K562 (cell line): ENCODE measurements at regions not wholly inside any gene's neighbourhood (a gene's known extent, or its start where the extent isn't known, plus 50 kb on each side); places are given as distances from the start of the nearest gene placed in this dataset.

Experiments used
- ATAC-seq: fragments of 200-7000 bp; cut with Tn5 transposase; 3 replicates; pipeline ENCODE4 v1.9.1; 2020; ENCODE audit warnings: moderate library complexity
- BruUV-seq: library from RNA; stranded (reverse); fragments of 400-500 nt; replicated peaks from 2 replicates; lab custom pipeline; 2021; lab: Mats Ljungman, UMichigan
- CTCF ChIA-PET: fragments of 300-600 bp; formaldehyde crosslinking; extraction: SDS; loops from one replicate; lab custom pipeline; 2021; ENCODE audit warnings: low intra/inter-chr PET ratio; lab: Yijun Ruan, JAX
- POLR2A ChIA-PET: fragments of 300-600, 350-650 bp; sonication (Branson Sonifier 250); formaldehyde crosslinking; extraction: SDS; loops from one replicate; lab custom pipeline; 2021; ENCODE audit warnings: antibody characterized with exemption, inconsistent platforms; lab: Yijun Ruan, JAX
- DNase-seq, 4 experiments: peaks; one replicate each; pipeline versions ENCODE4 v3.0.0 to v3.0.0-alpha.2; 2011 to 2018; ENCODE audit warnings: low spot score in 3 of 4, mixed read lengths in 3 of 4; ENCODE audit errors: extremely low read depth in 1 of 4
- FAIRE-seq: peaks from 2 replicates; lab custom pipeline; 2011; peaks lifted over from hg19 to GRCh38; lab: Jason Lieb, UNC
- H2AFZ ChIP-seq: 2 replicates; pipeline ENCODE4 v1.6.0; 2011; ENCODE audit warnings: low read depth, low read length, control low read depth, inconsistent platforms
- H3K27ac ChIP-seq: fragments of 200-600 bp; 3 replicates; pipeline ENCODE4 v1.8.0; 2011; ENCODE audit warnings: low read depth, mild to moderate bottlenecking, control low read depth, inconsistent platforms, low read length, moderate library complexity, mixed read lengths; ENCODE audit errors: extremely low read depth
- H3K27me3 ChIP-seq, 2 experiments: fragments of 300-600 bp in 1 of 2; 2 replicates in 1 of 2; 3 replicates in 1 of 2; pipeline versions ENCODE4 v1.6.0 to v1.8.0; 2011; ENCODE audit warnings: inconsistent platforms in 2 of 2, low read length in 2 of 2, mild to moderate bottlenecking in 1 of 2, mixed read lengths in 1 of 2, moderate library complexity in 1 of 2; ENCODE audit not compliant: control insufficient read depth in 2 of 2, insufficient read depth in 2 of 2
- H3K36me3 ChIP-seq: fragments of 300-600 bp; 3 replicates; pipeline ENCODE4 v1.8.0; 2011; ENCODE audit warnings: mild to moderate bottlenecking, low read length, inconsistent platforms; ENCODE audit not compliant: control insufficient read depth, insufficient read depth
- H3K4me1 ChIP-seq, 2 experiments: fragments of 200-600 bp in 1 of 2; replicated peaks in 1 of 2; 2 replicates in 1 of 2; 3 replicates in 1 of 2; pipeline versions ENCODE4 v1.5.1 to v1.8.0; 2011; ENCODE audit warnings: inconsistent platforms in 2 of 2, low read length in 2 of 2, mild to moderate bottlenecking in 1 of 2, mixed read lengths in 1 of 2, moderate library complexity in 1 of 2; ENCODE audit not compliant: control insufficient read depth in 2 of 2, insufficient read depth in 2 of 2
- H3K4me2 ChIP-seq: 2 replicates; pipeline ENCODE4 v1.6.1; 2011; ENCODE audit warnings: low read length, control low read depth, inconsistent platforms, mixed read lengths; ENCODE audit not compliant: insufficient read depth
- H3K4me3 ChIP-seq: fragments of 200-600 bp; sonication (generic), shearing (Covaris generic); 2 replicates; pipeline ENCODE4 v1.5.1; 2016; ENCODE audit warnings: control low read depth, inconsistent platforms
- H3K79me2 ChIP-seq: fragments of 200-600 bp; 3 replicates; pipeline ENCODE4 v1.8.0; 2011; ENCODE audit warnings: low read length, inconsistent platforms; ENCODE audit not compliant: control insufficient read depth, insufficient read depth
- H3K9ac ChIP-seq, 2 experiments: 2 replicates each; pipeline versions ENCODE4 v1.6.0 to v1.6.1; 2011; ENCODE audit warnings: low read depth in 2 of 2, low read length in 2 of 2, control low read depth in 1 of 2, inconsistent platforms in 1 of 2, mild to moderate bottlenecking in 1 of 2, mixed read lengths in 1 of 2; ENCODE audit not compliant: insufficient read depth in 1 of 2
- H3K9me1 ChIP-seq: one replicate; pipeline ENCODE4 v1.6.0; 2011; ENCODE audit warnings: inconsistent platforms, mild to moderate bottlenecking, low read length, moderate library complexity; ENCODE audit not compliant: control insufficient read depth, insufficient read depth
- H3K9me3 ChIP-seq: replicated peaks from 2 replicates; pipeline ENCODE4 v1.5.1; 2011; ENCODE audit warnings: low read depth, low read length, inconsistent platforms; ENCODE audit not compliant: control insufficient read depth, insufficient read depth
- H4K20me1 ChIP-seq: replicated peaks from 2 replicates; pipeline ENCODE4 v1.6.1; 2011; ENCODE audit warnings: low read length, inconsistent platforms, mixed read lengths; ENCODE audit not compliant: control insufficient read depth, insufficient read depth
- CEBPB ChIP-seq: fragments of 450-650 bp; IDR thresholded peaks from 2 replicates; pipeline ENCODE4 v1.6.1; 2016; ENCODE audit warnings: missing genetic modification characterization, missing compliant biosample characterization
- CEBPG ChIP-seq, 3 experiments: fragments of 200-800 bp in 1 of 3; sonication (Bioruptor generic) in 1 of 3; sonication (generic) in 1 of 3; formaldehyde crosslinking in 1 of 3; IDR thresholded peaks in 2 of 3; conservative IDR thresholded peaks in 1 of 3; 2 replicates each; pipeline versions ENCODE4 v1.6.1 to v1.8.0; 2016 to 2022; ENCODE audit warnings: missing compliant biosample characterization in 2 of 3, missing genetic modification characterization in 2 of 3, mild to moderate bottlenecking in 1 of 3, missing genetic modification reagents in 1 of 3
- CHCHD3 ChIP-seq: fragments of 250-450 bp; sonication (Bioruptor Pico); IDR thresholded peaks from 2 replicates; pipeline ENCODE4 v2.1.2; 2022; ENCODE audit warnings: mild to moderate bottlenecking
- GATAD2A ChIP-seq: fragments of 450-650 bp; IDR thresholded peaks from 2 replicates; pipeline ENCODE4 v1.6.1; 2017
- KLF6 ChIP-seq: fragments of 250-450 bp; sonication (Bioruptor Pico); IDR thresholded peaks from 2 replicates; pipeline ENCODE4 v1.4.0; 2020; ENCODE audit warnings: mild to moderate bottlenecking, moderate library complexity, borderline replicate concordance
- NRF1 ChIP-seq, 2 experiments: fragments of 450-650 bp; IDR thresholded peaks in 1 of 2; conservative IDR thresholded peaks in 1 of 2; 2 replicates each; pipeline ENCODE4 v1.6.1; 2014; ENCODE audit warnings: mild to moderate bottlenecking in 2 of 2
- WGBS: fragments of 100-300 bp; shearing (Covaris generic); methylation state at CpG from one replicate; pipeline ENCODE4 v1.1.6; 2016; ENCODE audit warnings: low coverage, mixed read lengths; ENCODE audit not compliant: insufficient coverage; ENCODE audit errors: missing lambda C conversion rate; 5-methylcytosine and 5-hydroxymethylcytosine counted together
- in situ Hi-C: fragments of 300-500 bp; cut with MboI; formaldehyde crosslinking; loops from 4 replicates; pipeline ENCODE4 v1.15.0; 2018; ENCODE audit warnings: inconsistent platforms, mixed read lengths
- intact Hi-C: fragments of 100-400 bp; cut with micrococcal nuclease; formaldehyde crosslinking; loops from 2 replicates; pipeline ENCODE4 v1.14.2; 2022
- TF ChIP-seq, protein P1 (sequence below): fragments of 250-450 bp; sonication (Bioruptor Pico); IDR thresholded peaks from 2 replicates; pipeline ENCODE4 v1.4.0; 2020
- TF ChIP-seq, protein P2 (sequence below), 2 experiments: fragments of 450-650 bp in 1 of 2; sonication (generic) in 1 of 2; formaldehyde crosslinking in 1 of 2; IDR thresholded peaks in 1 of 2; conservative IDR thresholded peaks in 1 of 2; 2 replicates each; pipeline versions ENCODE4 v1.6.1 to v1.8.1; 2016 to 2023; ENCODE audit warnings: mild to moderate bottlenecking in 2 of 2, moderate library complexity in 2 of 2, inconsistent platforms in 1 of 2, missing genetic modification reagents in 1 of 2
- TF ChIP-seq, protein P3 (sequence below): fragments of 450-650 bp; formaldehyde crosslinking; IDR thresholded peaks from 2 replicates; pipeline ENCODE4 v1.4.0; 2022; ENCODE audit warnings: mild to moderate bottlenecking, moderate library complexity

DNA sequence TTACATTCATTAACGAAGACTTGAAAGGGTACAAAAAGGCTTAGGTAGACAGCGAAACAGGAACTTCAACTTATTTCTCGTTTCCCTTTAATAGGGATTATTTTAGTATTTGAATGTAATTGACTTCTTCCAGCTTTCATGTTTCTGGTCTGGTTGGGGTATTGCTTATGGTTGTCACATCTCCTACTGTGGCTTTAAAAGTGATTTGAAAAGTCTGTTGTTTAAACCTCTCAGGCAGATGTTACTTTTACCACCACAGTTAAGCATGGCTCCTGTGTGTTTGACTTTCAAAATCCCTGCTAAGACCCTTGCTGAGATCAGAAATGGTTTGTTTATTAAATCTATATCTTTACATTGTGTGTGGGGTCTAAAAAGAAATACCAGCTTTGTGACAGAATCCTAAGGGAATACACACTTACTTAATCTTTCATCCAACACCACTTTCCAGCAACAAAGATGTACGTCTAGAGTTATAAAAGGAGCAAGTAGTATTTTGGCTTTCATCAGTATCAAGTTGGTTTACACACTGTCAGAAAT is 661.2 kb downstream of the FAT4 start (continued):
- TF ChIP-seq, protein P1, sequence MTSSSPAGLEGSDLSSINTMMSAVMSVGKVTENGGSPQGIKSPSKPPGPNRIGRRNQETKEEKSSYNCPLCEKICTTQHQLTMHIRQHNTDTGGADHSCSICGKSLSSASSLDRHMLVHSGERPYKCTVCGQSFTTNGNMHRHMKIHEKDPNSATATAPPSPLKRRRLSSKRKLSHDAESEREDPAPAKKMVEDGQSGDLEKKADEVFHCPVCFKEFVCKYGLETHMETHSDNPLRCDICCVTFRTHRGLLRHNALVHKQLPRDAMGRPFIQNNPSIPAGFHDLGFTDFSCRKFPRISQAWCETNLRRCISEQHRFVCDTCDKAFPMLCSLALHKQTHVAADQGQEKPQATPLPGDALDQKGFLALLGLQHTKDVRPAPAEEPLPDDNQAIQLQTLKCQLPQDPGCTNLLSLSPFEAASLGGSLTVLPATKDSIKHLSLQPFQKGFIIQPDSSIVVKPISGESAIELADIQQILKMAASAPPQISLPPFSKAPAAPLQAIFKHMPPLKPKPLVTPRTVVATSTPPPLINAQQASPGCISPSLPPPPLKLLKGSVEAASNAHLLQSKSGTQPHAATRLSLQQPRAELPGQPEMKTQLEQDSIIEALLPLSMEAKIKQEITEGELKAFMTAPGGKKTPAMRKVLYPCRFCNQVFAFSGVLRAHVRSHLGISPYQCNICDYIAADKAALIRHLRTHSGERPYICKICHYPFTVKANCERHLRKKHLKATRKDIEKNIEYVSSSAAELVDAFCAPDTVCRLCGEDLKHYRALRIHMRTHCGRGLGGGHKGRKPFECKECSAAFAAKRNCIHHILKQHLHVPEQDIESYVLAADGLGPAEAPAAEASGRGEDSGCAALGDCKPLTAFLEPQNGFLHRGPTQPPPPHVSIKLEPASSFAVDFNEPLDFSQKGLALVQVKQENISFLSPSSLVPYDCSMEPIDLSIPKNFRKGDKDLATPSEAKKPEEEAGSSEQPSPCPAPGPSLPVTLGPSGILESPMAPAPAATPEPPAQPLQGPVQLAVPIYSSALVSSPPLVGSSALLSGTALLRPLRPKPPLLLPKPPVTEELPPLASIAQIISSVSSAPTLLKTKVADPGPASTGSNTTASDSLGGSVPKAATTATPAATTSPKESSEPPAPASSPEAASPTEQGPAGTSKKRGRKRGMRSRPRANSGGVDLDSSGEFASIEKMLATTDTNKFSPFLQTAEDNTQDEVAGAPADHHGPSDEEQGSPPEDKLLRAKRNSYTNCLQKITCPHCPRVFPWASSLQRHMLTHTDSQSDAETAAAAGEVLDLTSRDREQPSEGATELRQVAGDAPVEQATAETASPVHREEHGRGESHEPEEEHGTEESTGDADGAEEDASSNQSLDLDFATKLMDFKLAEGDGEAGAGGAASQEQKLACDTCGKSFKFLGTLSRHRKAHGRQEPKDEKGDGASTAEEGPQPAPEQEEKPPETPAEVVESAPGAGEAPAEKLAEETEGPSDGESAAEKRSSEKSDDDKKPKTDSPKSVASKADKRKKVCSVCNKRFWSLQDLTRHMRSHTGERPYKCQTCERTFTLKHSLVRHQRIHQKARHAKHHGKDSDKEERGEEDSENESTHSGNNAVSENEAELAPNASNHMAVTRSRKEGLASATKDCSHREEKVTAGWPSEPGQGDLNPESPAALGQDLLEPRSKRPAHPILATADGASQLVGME (CRISPR knock-in tag): no peak

DNA sequence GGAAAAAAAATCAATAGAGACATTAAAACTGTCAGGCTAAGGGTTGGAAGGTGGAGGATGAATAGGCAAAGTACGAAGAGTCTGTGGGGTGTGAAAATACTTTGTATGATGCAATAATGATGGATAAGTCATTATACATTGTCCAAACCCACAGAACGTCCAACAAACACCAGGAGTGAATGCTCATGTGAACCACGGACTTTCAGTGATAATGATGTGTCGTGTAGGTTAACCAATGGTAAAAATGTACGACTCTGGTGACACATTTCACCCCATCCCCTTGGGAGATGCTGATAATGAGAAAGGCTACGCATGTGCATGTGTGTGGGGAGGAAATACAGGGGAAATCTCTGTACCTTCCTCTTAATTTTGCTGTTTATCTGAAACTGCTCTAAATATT is 665.2 kb downstream of the FAT4 start:
- ChIA-PET CTCF (no interaction called here), POLR2A (no interaction called here)
- Histone ChIP-seq H3K9ac (no peak overlapping the region), H3K27me3 (no peaks in the 10 kb centered on the region), H2AFZ (no peak overlapping the region), H3K36me3 (no peaks in the 10 kb centered on the region), H3K4me3 (no peak overlapping the region), H3K4me2 (no peak overlapping the region), H3K79me2 (no peaks in the 10 kb centered on the region), H3K27ac (no peak overlapping the region), H3K9me3 (no peaks in the 10 kb centered on the region), H3K9me1 (no peaks in the 10 kb centered on the region), H3K4me1 (no peaks in the 10 kb centered on the region; a peak in 1 of 5 replicates), H4K20me1 (no peaks in the 10 kb centered on the region)
- 3% methylated on average over 6 of the region's 6 CpGs for WGBS
- peak in 1 of 4 experiments; percentile 6 for DNase-seq
- no TSS peak for BruUV-seq
- in situ Hi-C loops: no loop called here
- ATAC-seq: peak; percentile 68
- no peak for FAIRE-seq
- intact Hi-C loops: loop anchor here (10.0 kb wide), 1 partner anchor 665 kb away; the partner anchor contains the start of gene FAT4
- TF ChIP-seq CEBPG (CRISPR knock-in tag; IDR thresholded peaks at IDR 0.05) (peak; percentile 21; the same call in 1 of the 2 replicates), CEBPG (tag; conservative IDR thresholded peaks at IDR 0.05 in 1 of 2, IDR thresholded peaks at IDR 0.05 in 1 of 2) (peak; percentile 72 to 73), KLF6 (CRISPR knock-in tag) (no peak), NRF1 (conservative IDR thresholded peaks at IDR 0.05 in 1 of 2, IDR thresholded peaks at IDR 0.05 in 1 of 2) (peak; percentile 65 to 69), GATAD2A (no peak), CEBPB (tag) (peak; percentile 69), CHCHD3 (CRISPR knock-in tag) (no peak)
- TF ChIP-seq, protein P2, sequence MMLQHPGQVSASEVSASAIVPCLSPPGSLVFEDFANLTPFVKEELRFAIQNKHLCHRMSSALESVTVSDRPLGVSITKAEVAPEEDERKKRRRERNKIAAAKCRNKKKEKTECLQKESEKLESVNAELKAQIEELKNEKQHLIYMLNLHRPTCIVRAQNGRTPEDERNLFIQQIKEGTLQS (IDR thresholded peaks at IDR 0.05): peak; percentile 71
- TF ChIP-seq, protein P2 (CRISPR knock-in tag; conservative IDR thresholded peaks at IDR 0.05): no peak
- TF ChIP-seq, protein P3, sequence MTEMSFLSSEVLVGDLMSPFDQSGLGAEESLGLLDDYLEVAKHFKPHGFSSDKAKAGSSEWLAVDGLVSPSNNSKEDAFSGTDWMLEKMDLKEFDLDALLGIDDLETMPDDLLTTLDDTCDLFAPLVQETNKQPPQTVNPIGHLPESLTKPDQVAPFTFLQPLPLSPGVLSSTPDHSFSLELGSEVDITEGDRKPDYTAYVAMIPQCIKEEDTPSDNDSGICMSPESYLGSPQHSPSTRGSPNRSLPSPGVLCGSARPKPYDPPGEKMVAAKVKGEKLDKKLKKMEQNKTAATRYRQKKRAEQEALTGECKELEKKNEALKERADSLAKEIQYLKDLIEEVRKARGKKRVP: 0 out of 2 replicates have a peak, but pooled peaks have one; percentile 35
